GM12878 (cell line): ENCODE measurements at regions not wholly inside any gene's neighbourhood (a gene's known extent, or its start where the extent isn't known, plus 50 kb on each side); places are given as distances from the start of the nearest gene placed in this dataset.

Source experiments
- BACH1 ChIP-seq: fragments of 450-650 bp; IDR thresholded peaks from 2 replicates; pipeline ENCODE4 v1.6.1; 2017; ENCODE audit warnings: mild to moderate bottlenecking, borderline replicate concordance
- RFX5 ChIP-seq: IDR thresholded peaks from 2 replicates; pipeline ENCODE4 v1.6.1; 2011; ENCODE audit warnings: low read depth, low read length, improper control_type of control experiment
- TCF12 ChIP-seq: IDR thresholded peaks from 2 replicates; pipeline ENCODE4 v1.6.1; 2011; ENCODE audit warnings: low read depth, mild to moderate bottlenecking, low read length

DNA sequence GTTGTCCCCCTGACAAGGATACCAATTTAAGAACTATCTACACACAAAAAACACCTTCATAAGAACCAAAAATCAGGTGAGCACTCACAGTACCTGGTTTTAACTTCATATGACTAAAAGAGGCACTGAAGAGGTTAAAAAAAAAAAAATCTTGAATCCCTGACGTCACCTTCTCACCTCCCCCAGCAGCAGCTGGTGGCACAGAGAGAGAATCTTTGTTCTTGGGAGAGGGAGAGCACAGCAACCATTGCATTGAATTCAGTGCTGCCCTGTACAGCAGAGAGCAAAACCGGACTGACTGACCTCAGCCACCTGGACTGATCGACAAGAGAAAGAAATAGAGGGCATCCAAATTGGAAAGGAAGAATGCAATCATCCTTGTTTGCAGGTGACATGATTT, 566.0 kb downstream of the TMX3 start:
- TF ChIP-seq BACH1 (no peak), TCF12 (no peak), RFX5 (no peak)
